Aorta (tissue), 5 donors: ENCODE measurements at regions not wholly inside any gene's neighbourhood (a gene's known extent, or its start where the extent isn't known, plus 50 kb on each side); places are given as distances from the start of the nearest gene placed in this dataset.

Source experiments
- ATAC-seq: fragments of 200-7000 bp; cut with Tn5 transposase; one replicate; pipeline ENCODE4 v1.9.1; 2022; ENCODE audit warnings: moderate library complexity; ENCODE audit not compliant: low FRiP score
- DNase-seq, 2 donors: peaks; one replicate each; pipeline ENCODE4 v3.0.0-alpha.2; 2020
- H3K27ac ChIP-seq, 2 donors: one replicate each; pipeline ENCODE4 v1.5.1; 2013; ENCODE audit warnings: low read length in 2 of 2, mild to moderate bottlenecking in 2 of 2, moderate library complexity in 2 of 2, control low read depth in 1 of 2, inconsistent platforms in 1 of 2, low read depth in 1 of 2
- H3K27me3 ChIP-seq, 2 donors: one replicate each; pipeline ENCODE4 v1.6.1; 2013; ENCODE audit warnings: control low read depth in 1 of 2, low read length in 1 of 2, mild to moderate bottlenecking in 1 of 2, moderate library complexity in 1 of 2; ENCODE audit not compliant: insufficient read depth in 2 of 2, control insufficient read depth in 1 of 2
- H3K36me3 ChIP-seq, 2 donors: one replicate each; pipeline ENCODE4 v1.6.1; 2013; ENCODE audit warnings: control low read depth in 1 of 2, low read length in 1 of 2, mild to moderate bottlenecking in 1 of 2; ENCODE audit not compliant: insufficient read depth in 2 of 2, control insufficient read depth in 1 of 2
- H3K4me1 ChIP-seq, 2 donors: one replicate each; pipeline ENCODE4 v1.6.1; 2013; ENCODE audit warnings: low read length in 2 of 2, control low read depth in 1 of 2, mild to moderate bottlenecking in 1 of 2, moderate library complexity in 1 of 2; ENCODE audit not compliant: insufficient read depth in 2 of 2, control insufficient read depth in 1 of 2
- H3K4me3 ChIP-seq, 2 donors: one replicate each; pipeline ENCODE4 v1.5.1; 2013; ENCODE audit warnings: low read length in 2 of 2, control low read depth in 1 of 2, mild to moderate bottlenecking in 1 of 2
- H3K9me3 ChIP-seq: one replicate; pipeline ENCODE4 v1.6.1; 2013; ENCODE audit warnings: mild to moderate bottlenecking, low read length; ENCODE audit not compliant: control insufficient read depth
- WGBS, 2 donors: extraction: QIAGEN DNeasy Blood & Tissue Kit; methylation state at CpG; one replicate each; pipeline ENCODE4 v1.1.7; 2013; 5-methylcytosine and 5-hydroxymethylcytosine counted together
- intact Hi-C, 2 donors: fragments of 100-400 bp; cut with DNase I; formaldehyde crosslinking; loops; one replicate each; pipeline versions ENCODE4 v1.14.2 to v1.15.0; 2022
- donor health status: healthy with polysubstance abuse.
- donor health status: Bipolar disorder and iron deficiency.
- donor health status: DM: no; HTN: no; CAD: no.
- donor health status: DM: no; HTN: no; CAD: no.
- donor health status: DM: yes; HTN: yes; CAD: no.

GRCh38 chr2:123808243-123808642 lies 216.8 kb upstream of the CNTNAP5 start:
- H3K9me3 ChIP-seq = no peaks in the 10 kb centered on the region
- no peak overlapping the region for H3K4me3 ChIP-seq
- WGBS, 2 donors = 78 to 83% methylated on average over 2 of the region's 2 CpGs
- intact Hi-C loops = no loop called here
- no peak for ATAC-seq
- H3K27me3 ChIP-seq = no peaks in the 10 kb centered on the region
- no peak overlapping the region for H3K27ac ChIP-seq
- H3K4me1 ChIP-seq = no peaks in the 10 kb centered on the region
- H3K36me3 ChIP-seq = no peaks in the 10 kb centered on the region
- DNase-seq = peak in 1 of 2 donors; percentile 22

DNA sequence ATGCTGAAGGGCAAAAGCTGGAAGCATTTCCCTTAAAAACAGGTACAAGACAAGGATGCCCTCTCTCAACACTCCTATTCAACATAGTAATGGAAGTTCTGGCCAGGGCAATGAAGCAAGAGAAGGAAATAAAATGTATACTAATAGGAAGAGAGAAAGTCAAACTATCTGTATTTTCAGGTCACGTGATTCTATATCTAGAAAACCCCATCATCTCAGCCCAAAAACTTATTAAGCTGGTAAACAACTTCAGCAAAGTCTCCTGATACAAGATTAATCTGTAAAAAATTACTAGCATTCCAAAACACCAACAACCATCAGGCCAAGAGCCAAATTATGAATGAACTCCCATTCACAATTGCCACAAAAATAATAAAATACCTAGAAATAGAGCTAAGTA lies 213.2 kb upstream of the CNTNAP5 start:
- 74 to 75% methylated on average over 1 of the region's 1 CpG for WGBS, 2 donors
- H3K4me1 ChIP-seq = no peaks in the 10 kb centered on the region
- H3K9me3 ChIP-seq = no peaks in the 10 kb centered on the region
- H3K36me3 ChIP-seq = no peaks in the 10 kb centered on the region
- no peak overlapping the region for H3K4me3 ChIP-seq
- DNase-seq (no peak), ATAC-seq (no peak)
- no peak overlapping the region for H3K27ac ChIP-seq
- H3K27me3 ChIP-seq = no peaks in the 10 kb centered on the region
- intact Hi-C loops = no loop called here

DNA sequence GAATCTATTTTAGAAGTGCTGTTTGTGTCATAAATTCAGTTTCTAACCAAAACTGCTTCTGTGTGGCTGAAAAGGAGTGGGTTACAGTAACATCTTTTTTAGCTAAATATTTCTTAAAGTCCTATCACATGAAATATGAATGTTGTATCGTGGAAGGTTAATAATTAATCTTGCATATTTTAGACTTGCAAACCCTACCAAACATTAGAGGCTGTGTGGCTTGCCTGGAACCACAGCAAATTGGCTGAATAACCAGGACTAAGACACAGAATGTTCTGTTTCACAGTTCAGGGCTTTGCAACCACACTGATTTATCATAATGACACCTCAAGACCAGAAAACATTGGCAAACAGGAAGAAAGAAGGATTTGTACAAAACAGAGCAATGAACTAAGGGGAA lies 208.9 kb upstream of the CNTNAP5 start:
- Histone ChIP-seq H3K27ac (no peak overlapping the region), H3K4me3 (no peak overlapping the region), H3K9me3 (no peaks in the 10 kb centered on the region), H3K36me3 (no peaks in the 10 kb centered on the region), H3K27me3 (no peaks in the 10 kb centered on the region), H3K4me1 (no peaks in the 10 kb centered on the region)
- intact Hi-C loops = no loop called here
- ATAC-seq = no peak
- WGBS, 2 donors = 26 to 44% methylated on average over 1 of the region's 1 CpG
- DNase-seq = no peak

DNA sequence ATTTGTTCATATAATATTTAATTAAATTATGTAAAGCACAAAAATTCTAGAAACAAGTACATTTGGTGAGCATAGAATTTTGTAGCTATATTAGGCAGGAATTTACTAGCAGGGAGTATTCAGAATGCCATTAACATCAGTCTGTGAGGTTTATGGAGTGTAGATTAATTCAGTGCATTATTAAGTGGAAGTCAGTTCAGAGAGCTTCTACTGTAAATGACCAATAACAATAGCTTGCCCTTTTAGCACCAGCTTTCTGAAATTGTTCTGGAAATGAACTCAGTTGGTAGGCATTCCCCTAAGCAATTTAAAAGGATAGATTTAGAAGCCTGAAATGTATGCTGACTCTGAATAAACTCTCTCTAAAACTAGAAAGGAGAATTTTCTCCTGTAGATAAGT lies 208.2 kb upstream of the CNTNAP5 start:
- no peak overlapping the region for H3K27ac ChIP-seq
- H3K27me3 ChIP-seq = no peaks in the 10 kb centered on the region
- no peak overlapping the region for H3K4me3 ChIP-seq
- ATAC-seq (no peak), DNase-seq (no peak)
- H3K4me1 ChIP-seq = no peaks in the 10 kb centered on the region
- intact Hi-C loops = no loop called here
- no peaks in the 10 kb centered on the region for H3K9me3 ChIP-seq
- no peaks in the 10 kb centered on the region for H3K36me3 ChIP-seq

DNA sequence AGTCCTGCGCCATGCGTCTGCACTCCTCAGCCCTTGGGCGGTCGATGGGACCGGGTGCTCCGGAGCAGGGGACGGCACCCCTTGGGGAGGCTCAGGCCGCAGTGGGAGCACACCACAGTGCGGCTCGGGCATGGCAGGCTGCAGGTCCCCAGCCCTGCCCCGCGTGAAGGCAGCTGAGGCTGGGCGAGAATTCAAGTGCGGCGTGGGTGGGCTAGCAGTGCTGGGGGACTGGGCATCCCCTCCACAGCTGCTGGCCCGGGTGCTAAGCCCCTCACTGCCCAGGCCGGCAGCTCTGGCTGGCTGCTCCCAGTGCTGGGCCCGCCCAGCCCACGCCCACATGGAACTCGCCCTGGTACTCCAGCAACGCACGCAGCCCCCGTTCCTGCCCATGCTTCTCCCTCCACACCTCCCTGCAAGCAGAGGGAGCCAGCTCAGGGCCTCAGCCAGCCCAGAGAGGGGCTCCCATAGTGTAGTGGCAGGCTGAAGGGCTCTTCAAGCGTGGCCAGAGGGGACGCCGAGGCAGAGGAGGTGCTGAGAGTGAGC lies 198.3 kb upstream of the CNTNAP5 start:
- Histone ChIP-seq H3K36me3 (no peaks in the 10 kb centered on the region), H3K9me3 (no peaks in the 10 kb centered on the region), H3K4me3 (no peak overlapping the region), H3K27me3 (no peaks in the 10 kb centered on the region), H3K27ac (no peak overlapping the region), H3K4me1 (no peaks in the 10 kb centered on the region)
- ATAC-seq (peak; percentile 38), DNase-seq (peak in 1 of 2 donors; percentile 57)
- intact Hi-C loops = no loop called here
- 94 to 96% methylated on average over 26 of the region's 26 CpGs for WGBS, 2 donors

DNA sequence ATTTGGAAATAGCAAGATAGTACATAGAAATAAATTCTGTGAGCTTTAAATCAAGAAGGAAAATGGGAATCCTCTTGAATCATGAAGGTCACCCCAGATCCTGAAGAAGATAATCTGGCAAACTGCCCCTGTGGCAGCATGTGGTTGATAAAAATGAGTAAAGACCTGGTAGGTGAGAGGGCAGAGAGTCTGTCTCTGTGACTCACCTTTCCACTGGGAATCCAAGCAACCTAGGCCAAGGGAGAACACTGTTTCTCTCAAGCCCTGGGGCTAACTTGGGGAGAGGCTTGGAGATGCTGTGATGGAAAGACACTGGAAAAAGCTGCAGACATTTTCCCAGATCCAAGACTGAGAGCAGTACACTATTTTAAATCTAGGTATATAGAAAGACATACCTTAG lies 185.8 kb upstream of the CNTNAP5 start:
- ATAC-seq = no peak
- intact Hi-C loops = no loop called here
- no peaks in the 10 kb centered on the region for H3K36me3 ChIP-seq
- no peaks in the 10 kb centered on the region for H3K4me1 ChIP-seq
- peaks cover 6% of the 10 kb centered on the region for H3K9me3 ChIP-seq
- DNase-seq = no peak
- H3K4me3 ChIP-seq = no peak overlapping the region
- no peaks in the 10 kb centered on the region for H3K27me3 ChIP-seq
- H3K27ac ChIP-seq = no peak overlapping the region

DNA sequence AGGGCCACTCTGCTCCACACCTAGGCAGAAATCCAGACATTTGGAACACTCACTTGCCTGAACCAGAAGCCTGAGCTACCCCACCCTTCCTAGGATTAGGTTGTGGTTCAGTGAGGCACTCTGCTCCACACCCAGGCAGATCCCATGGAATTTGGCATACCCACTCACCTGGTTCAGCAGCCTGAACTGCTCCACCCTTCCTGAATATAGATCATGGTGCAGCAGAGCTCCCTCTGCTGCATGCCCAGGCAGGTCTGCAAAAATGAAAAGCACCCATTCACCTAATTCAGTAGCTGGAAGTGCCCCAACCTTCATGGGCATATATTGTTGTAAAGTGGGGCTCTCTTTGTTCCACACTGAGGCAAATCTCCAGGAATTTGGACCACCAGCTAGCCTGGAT lies 185.1 kb upstream of the CNTNAP5 start:
- no peaks in the 10 kb centered on the region for H3K27me3 ChIP-seq
- peaks cover 6% of the 10 kb centered on the region for H3K9me3 ChIP-seq
- H3K36me3 ChIP-seq = no peaks in the 10 kb centered on the region
- no peak overlapping the region for H3K4me3 ChIP-seq
- DNase-seq = no peak
- no peak for ATAC-seq
- intact Hi-C loops = no loop called here
- H3K4me1 ChIP-seq = no peaks in the 10 kb centered on the region
- no peak overlapping the region for H3K27ac ChIP-seq

DNA sequence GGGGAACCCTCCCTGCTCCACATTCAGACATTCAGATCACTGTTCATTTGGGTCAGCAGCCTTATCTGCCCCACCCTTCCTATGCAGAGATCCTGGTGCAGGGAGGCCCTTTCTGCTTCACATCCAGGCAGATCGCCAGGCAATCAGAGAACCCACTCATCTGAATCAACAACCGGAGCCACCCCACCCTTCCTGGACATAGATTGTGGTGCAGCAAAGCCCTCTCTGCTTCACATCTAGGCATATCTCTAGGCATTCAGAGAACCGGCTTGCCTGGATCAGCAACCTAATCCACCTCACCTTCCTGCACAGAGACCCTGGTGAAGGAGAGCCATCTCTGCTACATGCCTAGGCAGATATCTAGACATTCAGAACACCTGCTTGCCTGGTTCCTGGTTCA lies 184.5 kb upstream of the CNTNAP5 start:
- Histone ChIP-seq H3K36me3 (no peaks in the 10 kb centered on the region), H3K27me3 (no peaks in the 10 kb centered on the region), H3K4me3 (no peak overlapping the region), H3K27ac (no peak overlapping the region), H3K4me1 (no peaks in the 10 kb centered on the region), H3K9me3 (peaks cover 6% of the 10 kb centered on the region)
- ATAC-seq (no peak), DNase-seq (no peak)
- WGBS, 2 donors = 88 to 90% methylated on average over 3 of the region's 3 CpGs
- intact Hi-C loops = no loop called here

DNA sequence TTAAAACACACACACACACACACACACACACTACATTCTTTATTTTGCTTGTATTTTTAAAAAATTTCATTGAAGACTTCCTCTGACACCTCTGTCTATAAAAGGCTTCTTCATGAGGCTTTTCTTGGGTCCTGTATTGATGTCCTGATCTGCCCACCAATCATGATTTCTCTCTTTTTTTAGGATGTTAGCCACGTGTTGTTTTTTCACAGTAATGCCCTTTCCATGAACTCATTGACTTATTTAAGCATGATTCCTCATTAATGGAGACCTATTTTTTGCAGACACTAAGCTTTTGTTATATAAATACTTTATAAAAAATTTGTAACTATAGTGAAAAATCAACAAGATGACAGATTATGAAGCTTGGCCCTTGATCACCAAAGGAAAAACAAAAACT lies 173.8 kb upstream of the CNTNAP5 start:
- Histone ChIP-seq H3K27me3 (no peaks in the 10 kb centered on the region), H3K4me3 (no peak overlapping the region), H3K36me3 (no peaks in the 10 kb centered on the region), H3K4me1 (no peaks in the 10 kb centered on the region), H3K9me3 (no peaks in the 10 kb centered on the region), H3K27ac (no peak overlapping the region)
- 22 to 23% methylated on average over 1 of the region's 1 CpG for WGBS, 2 donors
- intact Hi-C loops = no loop called here
- no peak for DNase-seq
- no peak for ATAC-seq
